ENCODE measurements at regions not wholly inside any gene's neighbourhood (a gene's known extent, or its start where the extent isn't known, plus 50 kb on each side); places are given as distances from the start of the nearest gene placed in this dataset.

- H3K9me3 ChIP-seq (replicated peaks in 1 of 2; ENCODE audit: control insufficient read depth in 1 of 2, insufficient read depth in 1 of 2, low read length in 2 of 2): no peaks in the 10 kb centered on the region
- no peaks in the 10 kb centered on the region for H3K4me1 ChIP-seq (ENCODE audit: control insufficient read depth in 1 of 2, insufficient read depth in 2 of 2, low read length in 2 of 2)
- peaks cover 3 to 5% (median 5%) of the 10 kb centered on the region in 3 donors for H3K27me3 Mint-ChIP-seq (ENCODE audit: low read depth in 3 of 3)
- H3K4me3 ChIP-seq (replicated peaks in 1 of 3; ENCODE audit: low read depth in 2 of 3, low read length in 3 of 3): no peak overlapping the region
- DNase-seq: no peak
- no peaks in the 10 kb centered on the region for H3K9me3 Mint-ChIP-seq
- no peaks in the 10 kb centered on the region for H3K36me3 Mint-ChIP-seq
- H3K27ac Mint-ChIP-seq: no peak overlapping the region
- H3K4me2 ChIP-seq (replicated peaks; ENCODE audit: extremely low read depth, low read length, poor library complexity, severe bottlenecking): no peak overlapping the region
- no peak for TF ChIP-seq CTCF (IDR thresholded peaks at IDR 0.05)
- H4K20me1 ChIP-seq (ENCODE audit: insufficient read depth, low read length): no peaks in the 10 kb centered on the region
- 92% methylated on average over 2 of the region's 8 CpGs for WGBS (ENCODE audit: insufficient coverage)
- H3K4me3 Mint-ChIP-seq: no peak overlapping the region
- no peaks in the 10 kb centered on the region for H3K27me3 ChIP-seq (ENCODE audit: control insufficient read depth in 2 of 2, insufficient read depth in 2 of 2, low read length in 2 of 2)
- H3K36me3 ChIP-seq (replicated peaks in 1 of 2; ENCODE audit: control insufficient read depth in 1 of 2, insufficient read depth in 2 of 2, low read length in 2 of 2): no peaks in the 10 kb centered on the region
- no peak overlapping the region for H3K9ac ChIP-seq (ENCODE audit: insufficient read depth, low read length, poor library complexity, severe bottlenecking)
- no peak overlapping the region for H3K27ac ChIP-seq (ENCODE audit: low read depth in 1 of 2, low read length in 2 of 2)
- no peaks in the 10 kb centered on the region for H3K4me1 Mint-ChIP-seq
- intact Hi-C loops (cut with micrococcal nuclease): no loop called here
- no peaks in the 10 kb centered on the region for H3K79me2 ChIP-seq (ENCODE audit: insufficient read depth, low read length)
- no peak overlapping the region for H2AFZ ChIP-seq (ENCODE audit: insufficient read depth, low read depth, low read length, poor library complexity, severe bottlenecking)
These were observed 315.9 kb downstream of the DSEL start for GRCh38 chr18:67200665-67201064.

- no CpG with 5 or more reads among the region's 3 CpGs for WGBS (ENCODE audit: insufficient coverage)
- intact Hi-C loops (cut with micrococcal nuclease): no loop called here
- H3K4me1 Mint-ChIP-seq: no peaks in the 10 kb centered on the region
- no peaks in the 10 kb centered on the region for H3K9me3 Mint-ChIP-seq
- H3K36me3 Mint-ChIP-seq: no peaks in the 10 kb centered on the region
- Histone ChIP-seq H3K9me3 (replicated peaks in 1 of 2; ENCODE audit: control insufficient read depth in 1 of 2, insufficient read depth in 1 of 2, low read length in 2 of 2) (no peaks in the 10 kb centered on the region), H2AFZ (ENCODE audit: insufficient read depth, low read depth, low read length, poor library complexity, severe bottlenecking) (no peak overlapping the region), H3K4me2 (replicated peaks; ENCODE audit: extremely low read depth, low read length, poor library complexity, severe bottlenecking) (no peak overlapping the region), H3K27me3 (ENCODE audit: control insufficient read depth in 2 of 2, insufficient read depth in 2 of 2, low read length in 2 of 2) (no peaks in the 10 kb centered on the region), H4K20me1 (ENCODE audit: insufficient read depth, low read length) (no peaks in the 10 kb centered on the region), H3K9ac (ENCODE audit: insufficient read depth, low read length, poor library complexity, severe bottlenecking) (no peak overlapping the region), H3K79me2 (ENCODE audit: insufficient read depth, low read length) (no peaks in the 10 kb centered on the region), H3K4me1 (ENCODE audit: control insufficient read depth in 1 of 2, insufficient read depth in 2 of 2, low read length in 2 of 2) (no peaks in the 10 kb centered on the region), H3K36me3 (replicated peaks in 1 of 2; ENCODE audit: control insufficient read depth in 1 of 2, insufficient read depth in 2 of 2, low read length in 2 of 2) (no peaks in the 10 kb centered on the region), H3K27ac (ENCODE audit: low read depth in 1 of 2, low read length in 2 of 2) (no peak overlapping the region), H3K4me3 (replicated peaks in 1 of 3; ENCODE audit: low read depth in 2 of 3, low read length in 3 of 3) (no peak overlapping the region)
- peak; percentile 74 for TF ChIP-seq CTCF (IDR thresholded peaks at IDR 0.05)
- no peak overlapping the region for H3K27ac Mint-ChIP-seq
- peaks cover 3 to 5% (median 5%) of the 10 kb centered on the region in 3 donors for H3K27me3 Mint-ChIP-seq (ENCODE audit: low read depth in 3 of 3)
- peak in 2 of 3 donors; percentile 2 to 8 for DNase-seq
- H3K4me3 Mint-ChIP-seq: no peak overlapping the region
These were observed 316.4 kb downstream of the DSEL start for GRCh38 chr18:67199993-67200617.
